Renal cortical epithelial cell (primary cell): ENCODE measurements at regions not wholly inside any gene's neighbourhood (a gene's known extent, or its start where the extent isn't known, plus 50 kb on each side); places are given as distances from the start of the nearest gene placed in this dataset.
"Not testable (repeated sequence)": the region's sequence is repeated elsewhere in the genome, so short reads cannot be mapped to it uniquely, and the experiment has no call there.

Experiments
- DNase-seq: peaks from one replicate; pipeline ENCODE4 v3.0.0-alpha.2; 2011; ENCODE audit warnings: low read depth

DNA sequence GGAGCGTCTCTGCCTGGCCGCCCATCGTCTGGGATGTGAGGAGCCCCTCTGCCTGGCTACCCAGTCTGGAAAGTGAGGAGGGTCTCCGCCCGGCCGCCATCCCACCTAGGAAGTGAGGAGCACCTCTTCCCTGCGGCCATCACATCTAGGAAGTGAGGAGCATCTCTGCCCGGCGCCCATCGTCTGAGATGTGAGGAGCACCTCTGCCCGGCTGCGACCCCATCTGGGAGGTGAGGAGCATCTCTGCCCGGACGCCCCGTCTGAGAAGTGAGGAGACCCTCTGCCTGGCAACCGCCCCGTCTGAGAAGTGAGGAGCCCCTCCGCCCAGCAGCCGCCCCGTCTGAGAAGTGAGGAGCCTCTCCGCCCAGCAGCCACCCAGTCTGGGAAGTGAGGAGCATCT lies 84.5 kb downstream of the IDS start:
- not testable (repeated sequence) for DNase-seq

GRCh38 chrX:149398027-149398426 lies 107.1 kb downstream of the IDS start:
- DNase-seq, result no peak

DNA sequence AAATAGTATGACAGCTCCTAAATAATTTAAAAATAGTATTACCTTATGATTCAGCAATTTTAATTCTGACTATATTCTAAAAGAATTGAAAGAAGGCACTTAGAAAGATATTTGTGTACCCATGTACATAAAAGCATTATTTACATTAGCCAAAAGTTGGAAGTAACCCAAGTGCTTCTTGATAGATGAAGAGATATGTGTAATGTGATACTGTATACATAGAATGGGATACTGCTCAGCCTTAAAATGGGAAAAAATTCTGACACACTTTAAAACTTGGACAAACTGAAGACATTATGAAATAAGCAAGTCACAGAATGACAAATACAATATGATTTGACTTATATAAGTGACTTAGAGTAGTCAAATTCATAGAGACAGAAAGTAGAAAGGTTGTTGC lies 112.2 kb downstream of the IDS start:
- no peak for DNase-seq

GRCh38 chrX:149383852-149384251 lies 121.3 kb downstream of the IDS start:
- DNase-seq, result no peak

DNA sequence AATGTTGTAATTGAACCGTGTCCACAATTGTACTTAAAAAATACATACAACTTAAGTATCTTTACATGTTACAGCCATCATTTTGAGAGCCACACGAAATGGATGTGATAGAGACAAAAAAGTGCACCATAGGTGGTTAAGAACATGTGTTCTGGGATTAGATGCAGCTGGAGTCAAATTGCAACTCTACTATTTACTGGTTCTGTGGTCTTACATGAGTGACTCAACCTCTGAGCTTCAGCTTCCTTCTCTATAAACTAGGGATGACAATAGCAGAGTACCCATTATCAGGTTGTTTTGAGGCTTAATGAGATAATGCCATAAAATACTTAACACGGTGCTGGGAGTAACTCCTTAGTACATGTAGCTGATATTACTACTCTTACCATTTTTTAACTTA lies 130.4 kb downstream of the IDS start:
- peak; percentile 2 for DNase-seq

DNA sequence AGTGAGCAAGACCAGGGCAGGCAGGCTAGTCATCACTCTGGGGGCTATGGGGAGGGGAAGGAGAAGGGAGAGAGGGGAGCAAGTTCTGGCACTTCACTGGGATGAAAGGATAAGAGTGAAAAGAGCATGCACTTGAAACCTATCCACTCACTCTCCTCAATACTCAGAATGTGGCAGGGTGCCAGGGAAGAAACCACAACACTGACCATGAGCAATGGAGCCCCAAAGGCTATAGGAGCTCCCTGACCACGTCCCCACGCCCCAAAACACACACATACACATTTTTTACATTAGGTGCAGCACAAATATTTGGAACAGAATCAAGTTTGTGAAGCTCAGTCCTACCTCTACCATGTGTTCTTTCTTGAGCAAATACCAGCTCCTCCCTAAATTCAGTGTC lies 132.2 kb downstream of the IDS start:
- DNase-seq, result no peak

DNA sequence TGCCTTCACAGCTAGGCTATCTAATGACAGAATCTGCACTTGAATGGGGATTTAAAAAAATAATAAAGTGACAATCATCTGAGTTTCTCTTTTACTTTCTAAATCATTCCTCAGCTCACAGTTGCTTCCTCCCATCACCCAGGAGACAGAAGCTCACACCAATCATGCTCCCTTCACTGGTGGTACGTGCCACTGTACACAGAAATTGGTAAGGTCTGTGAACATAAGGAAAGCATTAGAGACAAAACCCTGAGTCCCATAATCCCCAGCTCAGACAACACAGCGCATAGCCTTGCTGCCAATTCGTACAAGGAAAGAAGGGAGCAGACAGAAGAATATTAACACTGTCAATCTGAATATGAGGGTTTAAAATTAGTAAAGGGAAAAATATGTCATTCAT lies 133.1 kb downstream of the IDS start:
- DNase-seq, result no peak

DNA sequence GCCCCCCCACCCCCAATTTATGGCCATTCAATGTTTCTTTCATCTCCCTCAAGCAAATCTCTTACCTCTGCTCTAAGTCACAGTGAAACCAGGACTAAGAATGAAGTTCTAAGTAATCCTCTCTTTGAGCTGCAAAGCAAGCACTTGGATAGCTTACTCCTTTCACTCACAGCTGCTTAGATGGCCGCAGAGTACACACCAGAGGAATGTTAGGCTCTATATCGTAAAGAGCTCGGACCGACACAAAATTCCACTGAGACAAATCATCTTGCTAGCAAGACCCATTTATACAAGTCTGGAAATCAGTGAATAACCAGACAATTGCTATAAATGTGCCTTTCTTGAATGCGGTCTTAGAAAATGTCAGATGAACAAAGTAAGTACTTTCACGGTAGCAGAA lies 135.0 kb downstream of the IDS start:
- no peak for DNase-seq

DNA sequence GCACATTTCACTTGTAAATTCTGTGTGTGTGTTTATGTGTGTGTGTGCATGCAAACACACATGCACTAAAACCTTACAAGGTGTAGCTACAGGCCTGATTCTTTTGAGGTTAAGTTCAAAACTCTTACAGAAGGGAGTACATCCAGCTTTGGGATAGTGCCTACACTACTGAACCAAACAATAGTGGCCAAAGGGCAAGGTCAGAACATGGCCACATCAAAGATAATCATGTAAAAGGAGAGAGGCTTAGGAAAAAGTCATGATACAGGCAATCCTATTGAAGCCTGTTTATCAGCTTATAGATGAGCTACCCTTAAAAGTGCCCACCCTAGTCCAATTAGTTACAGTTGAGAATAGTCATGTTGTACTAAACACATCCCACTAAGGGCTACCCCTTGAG lies 139.6 kb downstream of the IDS start:
- DNase-seq, result peak; percentile 2

DNA sequence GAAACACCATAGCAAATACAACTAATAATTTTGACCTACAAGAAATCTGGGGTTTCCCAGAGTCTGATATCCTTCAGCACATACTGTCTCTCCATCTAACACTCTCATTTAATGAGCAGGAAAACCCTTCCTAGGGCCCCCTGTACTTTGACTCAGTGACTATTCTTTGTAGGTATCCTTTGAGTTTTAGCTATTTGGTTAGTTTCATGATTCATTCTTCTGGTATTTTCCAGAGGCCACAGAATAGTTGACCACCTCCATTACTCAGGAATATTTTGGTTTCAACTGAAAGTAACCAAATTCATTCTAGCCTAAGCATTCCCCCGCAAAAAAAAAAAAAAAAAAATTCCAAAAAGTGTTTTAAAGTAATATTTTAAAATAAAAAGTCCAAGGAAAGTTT lies 140.0 kb downstream of the IDS start:
- DNase-seq, result peak; percentile 53

DNA sequence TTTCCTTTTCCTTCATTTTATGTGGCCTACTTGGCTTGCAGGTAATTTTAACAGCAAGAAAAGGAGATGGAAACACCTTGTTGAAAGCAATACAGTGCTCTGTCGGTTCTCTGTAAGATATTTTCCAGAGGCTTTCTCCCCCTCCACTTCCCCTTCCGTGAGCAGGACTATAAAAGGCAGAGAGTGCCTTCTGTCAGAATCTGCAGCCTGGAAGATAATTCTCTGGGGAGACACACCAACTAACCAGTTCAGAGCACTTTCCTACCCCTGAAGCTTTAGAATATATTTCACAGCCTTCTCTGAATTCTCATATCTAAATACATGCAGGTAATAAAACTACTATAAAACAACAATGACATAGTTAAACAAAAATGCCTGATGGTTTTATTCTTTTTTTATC lies 141.1 kb downstream of the IDS start:
- no peak for DNase-seq

DNA sequence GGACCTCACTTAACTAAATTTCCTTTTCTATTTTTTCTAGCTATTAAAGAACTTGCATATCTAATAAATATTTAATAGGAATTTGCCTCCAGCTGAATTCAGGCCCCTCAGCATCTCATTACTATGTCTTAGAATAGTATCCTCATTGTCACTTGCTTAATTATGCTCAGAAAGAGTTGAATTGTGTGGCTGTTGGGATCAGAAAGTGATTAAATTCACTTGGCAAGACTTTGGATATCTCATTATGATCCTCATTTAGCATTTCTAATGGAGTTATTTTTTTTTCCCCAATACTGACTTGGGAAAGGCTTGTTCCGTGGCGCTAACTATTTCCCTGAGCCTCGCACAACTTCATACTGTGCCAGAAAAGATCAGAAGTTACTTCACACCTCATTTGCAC lies 158.8 kb downstream of the IDS start:
- DNase-seq, result no peak

- no peak for DNase-seq
Observed at GRCh38 chrX:149322316-149322715, 182.8 kb downstream of the IDS start.

DNA sequence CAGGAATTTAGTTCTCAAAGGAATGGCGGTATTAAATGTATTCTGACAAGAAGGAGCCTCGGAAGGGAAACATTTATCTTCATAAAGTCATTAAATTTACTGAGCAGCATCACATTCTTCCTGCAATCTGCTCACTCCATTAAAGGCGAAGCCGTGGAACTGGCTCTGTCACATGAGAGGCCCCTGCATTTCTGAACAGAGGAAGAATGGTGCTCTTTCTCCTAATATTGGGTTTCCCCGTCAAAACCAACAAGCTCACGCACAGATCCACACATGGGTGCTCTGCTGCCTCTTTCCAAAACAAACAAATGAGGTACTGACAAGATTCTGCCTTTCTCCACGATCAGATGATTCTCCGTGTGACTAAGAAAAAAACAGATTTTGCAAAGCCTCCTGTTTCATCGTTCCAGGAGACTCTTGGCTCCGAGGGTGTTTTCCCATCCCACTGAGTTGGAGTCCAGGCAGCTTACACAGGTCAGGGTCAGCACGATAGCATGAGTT lies 191.2 kb downstream of the IDS start:
- peak; percentile 1 for DNase-seq

DNA sequence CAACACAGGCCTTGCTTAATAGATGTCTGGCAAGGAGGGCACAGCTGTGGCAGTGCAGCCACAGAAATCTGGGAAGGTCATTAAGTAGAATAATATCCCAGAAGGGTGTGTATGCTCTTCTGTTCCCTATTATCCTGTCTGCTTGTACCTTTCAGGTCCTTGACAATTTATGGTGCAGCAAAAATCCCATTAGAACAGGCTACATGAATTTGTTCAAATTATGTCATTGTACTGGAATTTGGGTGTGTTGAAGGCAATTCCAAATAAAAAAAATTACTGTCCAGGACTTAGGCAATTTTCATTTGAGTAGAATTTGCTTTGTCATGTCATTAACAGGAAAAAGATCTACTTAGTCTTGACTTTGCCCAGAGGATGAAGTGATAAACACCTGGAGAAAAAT lies 192.1 kb downstream of the IDS start:
- DNase-seq, result no peak

- DNase-seq, result no peak
Observed at GRCh38 chrX:149312097-149312496, 193.0 kb downstream of the IDS start.

GRCh38 chrX:149302705-149303104 lies 202.4 kb downstream of the IDS start:
- DNase-seq, result no peak

- no peak for DNase-seq
Observed at GRCh38 chrX:149298111-149298510, 207.0 kb downstream of the IDS start.

DNA sequence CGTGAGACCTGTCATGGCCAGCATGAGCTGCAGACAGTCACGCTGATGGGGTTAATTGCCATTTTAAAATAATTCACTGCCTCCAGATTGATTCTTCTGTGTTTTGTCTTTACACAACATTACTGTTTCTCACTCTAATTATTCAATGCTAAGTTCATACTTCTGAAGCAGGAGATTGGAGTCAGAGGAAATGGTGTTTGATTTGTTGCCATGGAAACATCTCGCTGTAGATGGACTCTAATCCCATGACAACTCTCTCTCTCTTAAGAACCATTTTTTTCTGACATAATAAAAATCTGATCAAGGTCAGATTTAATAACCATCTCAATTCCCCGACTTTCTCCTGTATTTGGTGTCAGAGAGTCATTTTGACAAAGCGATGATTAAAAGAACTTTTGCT lies 209.0 kb downstream of the IDS start:
- DNase-seq, result no peak

DNA sequence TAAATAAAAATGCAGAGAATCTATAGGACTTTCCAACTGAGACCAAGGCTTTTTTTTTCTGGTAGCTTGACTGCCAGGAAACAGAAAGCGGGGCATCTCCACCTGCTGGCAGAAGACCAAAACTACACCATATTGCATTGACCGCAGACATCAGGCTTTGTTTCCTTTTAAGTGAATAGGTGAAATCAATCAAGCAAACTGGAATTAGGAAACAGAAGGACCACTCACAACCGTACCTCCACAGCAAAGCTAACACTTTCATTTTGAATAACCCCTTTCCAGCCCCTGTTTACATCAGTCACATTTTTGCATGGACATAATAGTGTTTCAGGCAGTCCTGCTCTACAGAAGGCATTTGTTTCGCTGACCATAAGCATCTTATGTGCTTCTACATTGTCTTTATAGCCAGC lies 218.2 kb downstream of the IDS start:
- peak; percentile 18 for DNase-seq

GRCh38 chrX:149284616-149285015 lies 220.5 kb downstream of the IDS start:
- peak; percentile 4 for DNase-seq

GRCh38 chrX:149283853-149284252 lies 221.3 kb downstream of the IDS start:
- DNase-seq, result no peak

GRCh38 chrX:149282909-149283308 lies 222.2 kb downstream of the IDS start:
- no peak for DNase-seq

- no peak for DNase-seq
Observed at GRCh38 chrX:149280011-149280410, 225.1 kb downstream of the IDS start.

GRCh38 chrX:149275836-149276235 lies 229.3 kb downstream of the IDS start:
- no peak for DNase-seq
